Forelimb muscle (tissue), 1 donor: ENCODE measurements at regions not wholly inside any gene's neighbourhood (a gene's known extent, or its start where the extent isn't known, plus 50 kb on each side); places are given as distances from the start of the nearest gene placed in this dataset.
"Not testable (repeated sequence)": the region's sequence is repeated elsewhere in the genome, so short reads cannot be mapped to it uniquely, and the experiment has no call there.

Experiments
- DNase-seq: peaks from one replicate; pipeline ENCODE4 v3.0.0-alpha.2; 2013; ENCODE audit warnings: low read depth

DNA sequence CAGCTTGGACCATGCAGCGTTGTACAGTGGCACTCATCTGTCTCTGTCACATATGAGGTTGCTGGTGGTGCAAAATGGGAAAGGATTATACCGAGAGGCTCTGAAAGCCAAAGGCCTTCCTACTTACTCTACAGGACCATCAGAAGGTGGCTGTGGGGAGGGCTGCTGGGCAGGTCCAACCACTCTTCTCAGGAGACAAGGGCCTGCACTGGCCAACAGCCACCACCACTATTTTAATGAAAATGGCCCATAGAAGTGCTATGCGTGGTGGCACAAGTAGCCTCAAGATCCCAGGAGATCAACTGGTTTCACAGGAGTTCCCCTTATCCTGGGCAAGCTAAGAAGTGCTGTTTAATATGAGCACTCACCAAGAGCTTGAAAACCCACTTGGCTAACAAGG is 52.3 kb downstream of the MRPL57 start:
- no peak for DNase-seq

DNA sequence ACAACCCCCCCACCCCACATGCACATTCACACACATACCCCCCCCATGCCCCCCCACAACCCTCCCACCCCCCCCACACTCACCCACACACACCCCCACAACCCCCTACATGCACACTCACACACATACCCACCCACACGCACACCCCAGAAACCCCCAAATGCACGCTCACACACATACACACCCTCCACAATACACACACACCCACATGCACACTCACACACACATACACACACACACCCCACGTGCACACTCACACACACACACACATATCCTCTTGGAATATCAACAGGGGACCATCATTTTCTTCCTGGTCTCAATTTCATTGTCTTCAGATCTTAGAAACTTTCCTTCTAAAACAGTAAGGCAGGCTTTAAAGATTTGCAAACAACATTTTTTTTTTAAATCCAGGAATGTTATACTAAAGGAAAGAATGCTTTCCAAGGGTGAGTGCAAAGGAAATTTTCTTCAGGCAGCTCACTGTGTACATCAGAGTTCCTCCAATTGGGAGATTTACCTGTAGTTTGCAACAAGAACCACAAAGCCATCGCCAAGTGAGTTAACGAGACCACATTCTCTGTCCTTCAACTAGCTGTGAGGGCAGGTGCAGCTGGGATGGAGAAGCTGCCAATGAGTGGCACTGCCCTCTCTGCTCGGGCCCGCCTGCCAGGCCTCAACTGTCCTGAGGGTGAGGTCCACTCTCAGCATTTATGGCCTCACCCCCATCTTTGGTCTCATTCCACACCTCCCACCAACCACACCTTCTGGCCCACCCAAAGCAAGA is 53.0 kb downstream of the MRPL57 start:
- no peak for DNase-seq

DNA sequence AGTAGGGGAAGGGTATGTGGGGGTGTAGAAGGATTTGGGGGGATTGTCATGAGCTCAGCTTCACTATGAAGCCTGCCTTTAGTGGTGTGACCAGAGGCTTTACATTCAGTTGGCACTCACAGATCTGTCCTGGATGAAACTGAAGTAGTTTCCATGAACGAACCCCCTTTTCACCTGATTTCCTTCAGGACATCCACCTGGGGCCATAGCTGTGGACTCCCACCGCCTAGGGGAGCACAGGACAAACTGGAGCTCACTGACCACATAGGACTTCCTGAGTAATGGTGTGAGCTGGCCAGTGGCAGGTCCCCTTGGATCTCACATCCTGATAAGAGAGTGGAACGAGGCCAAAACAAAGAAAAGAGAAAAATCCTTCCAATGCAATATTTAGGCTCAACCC is 54.1 kb downstream of the MRPL57 start:
- no peak for DNase-seq

DNA sequence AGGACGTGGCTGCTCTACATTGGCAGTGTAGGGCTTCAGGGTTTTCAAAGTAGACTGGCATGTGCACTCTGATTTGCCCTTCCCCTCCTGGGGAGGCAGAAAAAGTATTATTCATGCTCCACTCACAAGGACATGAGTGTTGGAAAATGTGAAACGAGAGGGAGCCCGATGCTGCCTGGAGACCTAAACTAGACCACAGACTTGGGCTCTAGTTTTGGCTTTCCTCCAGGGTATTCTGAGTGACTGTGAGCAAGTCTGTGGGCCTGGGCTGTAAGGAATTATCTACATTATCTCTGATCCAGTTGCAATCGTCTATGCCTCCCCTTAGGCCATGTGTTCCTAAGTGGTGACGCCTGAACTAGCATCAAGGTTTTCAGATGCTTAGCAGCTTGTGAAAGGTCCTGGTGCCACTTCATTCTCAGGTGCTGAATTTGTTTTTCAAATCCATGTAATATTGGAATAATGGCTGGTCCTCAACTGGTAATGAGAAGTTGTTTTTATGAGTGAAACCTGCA is 55.0 kb downstream of the MRPL57 start:
- DNase-seq: no peak

DNA sequence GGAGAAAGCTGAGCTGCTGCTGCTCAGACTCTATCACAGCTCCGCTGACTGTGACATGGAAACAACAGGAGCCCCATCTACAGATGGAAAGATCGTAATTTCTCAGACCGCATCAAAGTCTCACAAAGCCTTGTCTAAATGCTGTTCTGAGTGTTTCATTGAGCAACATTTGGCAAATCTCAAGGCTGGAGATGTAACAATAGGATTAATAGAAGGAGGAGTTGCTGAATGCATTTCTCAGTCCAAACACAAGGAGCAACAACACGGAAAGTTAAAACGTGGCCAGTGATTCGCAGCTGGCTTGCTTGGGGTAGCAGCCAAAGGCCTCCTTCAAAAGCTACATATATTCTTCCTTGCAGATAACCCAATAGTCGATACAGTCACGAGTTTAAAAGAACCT is 55.7 kb downstream of the MRPL57 start:
- peak; percentile 41 for DNase-seq

GRCh38 chr13:21232599-21232998 is 56.1 kb downstream of the MRPL57 start:
- DNase-seq: no peak

DNA sequence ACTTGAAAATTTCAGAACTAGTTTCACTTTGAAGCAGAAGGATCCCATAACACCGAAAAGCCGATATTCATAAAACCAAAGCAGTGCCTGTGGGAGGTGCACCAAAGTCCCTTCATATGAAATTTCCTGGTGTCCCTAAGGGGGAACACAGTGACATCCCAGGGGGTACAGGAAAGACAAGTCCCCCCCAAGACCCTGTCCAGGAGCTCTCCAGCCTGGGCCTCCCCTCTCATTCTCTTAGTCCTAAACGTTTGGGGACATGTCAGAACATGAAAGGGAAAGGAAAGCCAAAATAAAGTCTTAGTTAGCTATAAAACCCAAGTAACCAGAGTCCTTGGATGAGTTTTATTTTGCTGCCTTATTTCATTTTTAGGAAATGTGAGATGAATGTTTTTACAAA is 56.6 kb downstream of the MRPL57 start:
- DNase-seq: no peak

DNA sequence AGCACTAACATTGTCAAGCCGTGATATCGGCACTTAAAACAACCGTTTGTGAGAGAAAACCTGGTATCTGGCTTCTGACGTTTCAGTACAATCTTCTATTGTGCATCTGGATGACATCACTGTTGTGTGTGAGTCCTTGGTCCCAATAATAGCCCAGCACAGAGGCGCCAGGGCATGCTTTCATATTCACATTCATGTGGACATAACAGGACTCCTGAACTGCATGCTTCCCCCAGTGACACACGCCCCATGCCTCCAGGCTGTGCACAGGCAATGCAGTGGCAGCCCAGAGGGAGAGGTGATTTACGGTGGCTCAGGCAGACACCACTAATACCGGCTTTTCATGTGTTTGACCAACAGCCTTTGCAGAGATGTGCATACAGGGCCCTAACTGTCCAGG is 58.1 kb downstream of the MRPL57 start:
- no peak for DNase-seq

DNA sequence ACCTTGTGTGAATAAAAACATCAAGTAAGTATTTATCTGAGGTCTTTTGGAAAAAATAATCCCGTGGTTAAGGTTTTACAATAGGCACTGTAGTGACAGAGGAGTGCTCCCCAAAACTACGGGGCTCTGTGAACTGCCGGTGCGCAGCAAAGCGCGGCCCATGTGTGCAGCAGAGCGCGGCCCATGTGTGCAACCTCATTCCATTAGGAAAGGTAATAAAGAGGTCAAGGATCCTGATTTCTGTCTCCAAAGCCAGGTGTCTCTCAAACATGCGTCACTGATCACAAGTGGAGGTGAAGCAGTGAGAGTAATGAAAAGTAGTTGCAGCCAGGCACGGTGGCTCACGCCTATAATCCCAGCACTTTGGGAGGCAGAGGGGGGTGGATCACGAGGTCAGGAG is 58.7 kb downstream of the MRPL57 start:
- DNase-seq: no peak

DNA sequence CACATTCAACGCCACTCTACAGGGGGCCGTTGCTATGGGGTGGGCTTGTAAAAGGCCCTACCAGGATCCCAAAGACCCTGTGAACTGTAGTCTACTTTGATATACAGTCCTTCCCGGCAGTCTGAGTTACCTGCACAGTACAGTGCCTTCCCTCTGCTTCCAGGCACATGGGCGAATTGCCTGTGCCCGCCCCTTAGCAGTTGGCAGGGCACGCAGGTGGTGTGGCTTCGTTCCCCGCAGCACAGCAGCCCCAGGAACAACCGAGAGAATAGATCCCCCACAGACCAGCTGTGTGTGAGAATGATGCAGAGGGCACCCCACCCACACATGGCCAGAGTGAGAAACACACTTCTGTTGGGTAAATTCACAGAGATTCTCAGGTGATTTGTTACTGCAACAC is 60.6 kb downstream of the MRPL57 start:
- no peak for DNase-seq

DNA sequence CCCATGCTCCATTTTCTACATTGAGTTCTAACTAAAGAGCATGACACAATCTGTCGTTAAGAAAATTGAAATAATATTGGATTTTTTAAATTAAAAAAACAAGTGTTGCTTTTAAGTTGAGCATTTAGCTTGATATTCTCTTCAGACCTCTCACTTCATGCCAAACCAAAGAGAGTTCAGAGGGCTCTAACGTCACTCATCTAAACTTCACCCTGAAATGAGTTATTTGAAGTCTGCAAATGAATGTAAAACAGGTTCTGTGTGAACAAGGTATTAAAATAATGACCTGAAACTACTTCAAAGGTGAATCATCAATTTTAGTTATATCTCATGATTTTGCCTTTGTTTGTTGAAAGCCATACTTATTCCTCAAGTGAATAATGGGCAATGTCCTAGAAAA is 61.8 kb downstream of the MRPL57 start:
- no peak for DNase-seq

DNA sequence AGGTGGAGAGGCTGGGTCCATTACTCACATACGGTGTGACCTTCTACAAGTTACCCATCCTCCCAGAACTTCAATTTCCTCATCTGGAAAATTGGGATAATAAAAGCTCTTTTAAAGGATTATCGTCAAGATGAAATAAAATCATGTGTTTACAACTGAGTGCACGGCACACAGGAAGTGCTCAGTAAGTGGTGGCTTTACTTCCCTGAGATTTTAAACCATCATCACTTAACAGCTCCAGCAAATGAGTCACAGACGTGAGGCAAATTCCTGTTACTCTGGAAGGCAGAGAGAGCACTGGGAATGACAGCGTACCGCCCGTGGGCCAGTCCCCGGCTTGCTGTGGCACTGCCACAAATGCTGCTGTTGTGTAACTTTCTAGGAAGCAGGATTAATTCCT is 64.1 kb downstream of the MRPL57 start:
- no peak for DNase-seq

DNA sequence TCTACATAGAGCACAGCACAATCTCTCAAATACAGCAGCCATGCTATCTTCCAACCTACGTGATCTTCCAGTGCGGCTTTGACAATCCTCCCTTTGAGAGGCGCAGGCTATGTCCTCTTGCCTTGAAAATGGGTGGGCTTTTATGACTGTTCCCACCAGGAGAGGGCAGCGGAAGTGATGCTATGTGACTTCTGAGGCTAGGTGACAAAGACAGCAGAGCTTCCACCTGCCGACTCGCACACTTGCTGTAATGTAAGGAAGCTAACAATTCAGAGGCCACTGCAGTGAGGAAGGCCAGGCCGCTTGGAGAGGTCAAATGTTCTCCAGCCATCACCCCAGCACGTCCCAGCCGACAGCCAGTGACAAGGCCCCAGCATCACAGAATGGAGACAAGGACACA is 65.8 kb downstream of the MRPL57 start:
- no peak for DNase-seq

DNA sequence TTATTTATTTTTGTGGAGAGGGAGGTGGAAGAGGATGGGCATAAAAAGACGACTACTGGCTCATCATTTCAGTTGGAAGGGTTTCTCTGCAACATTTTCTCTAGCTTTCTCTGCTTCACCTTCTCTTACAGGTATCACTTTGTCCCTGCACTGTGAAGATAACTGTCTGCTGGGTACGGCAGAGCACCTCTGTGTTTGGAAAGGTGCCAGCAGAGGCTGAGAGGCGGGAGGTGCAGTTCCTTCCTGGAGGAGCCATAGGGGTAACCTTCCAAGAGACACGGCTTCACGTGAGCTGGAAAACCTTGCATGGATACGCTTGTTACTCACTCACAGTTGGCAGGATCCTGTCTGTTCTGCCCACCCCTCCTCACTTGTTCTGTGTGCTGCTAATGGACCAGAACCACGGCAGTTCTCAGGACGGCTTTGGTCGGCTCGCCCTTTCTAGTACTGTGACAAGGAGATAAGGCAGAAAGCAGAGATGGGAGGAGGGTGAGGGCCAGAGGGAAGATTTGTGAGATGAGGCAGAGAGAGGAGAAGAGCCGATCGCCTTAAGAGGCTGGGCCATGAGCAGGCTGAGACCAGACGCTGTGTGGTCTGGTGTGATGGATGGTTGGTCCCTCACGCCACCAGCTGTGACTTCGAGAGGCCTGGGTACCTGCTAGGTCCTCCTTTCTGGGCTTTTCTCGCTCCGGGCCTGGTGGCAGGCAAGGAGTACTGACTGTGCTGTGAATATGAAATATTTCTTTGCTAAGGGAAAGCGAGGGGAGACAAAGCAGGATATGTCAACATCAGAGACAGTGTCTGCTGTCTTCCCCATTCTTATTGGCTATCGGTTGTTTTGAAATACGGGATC is 66.8 kb downstream of the MRPL57 start:
- no peak for DNase-seq

GRCh38 chr13:21243898-21244184 is 67.4 kb downstream of the MRPL57 start:
- DNase-seq: not testable (repeated sequence)

DNA sequence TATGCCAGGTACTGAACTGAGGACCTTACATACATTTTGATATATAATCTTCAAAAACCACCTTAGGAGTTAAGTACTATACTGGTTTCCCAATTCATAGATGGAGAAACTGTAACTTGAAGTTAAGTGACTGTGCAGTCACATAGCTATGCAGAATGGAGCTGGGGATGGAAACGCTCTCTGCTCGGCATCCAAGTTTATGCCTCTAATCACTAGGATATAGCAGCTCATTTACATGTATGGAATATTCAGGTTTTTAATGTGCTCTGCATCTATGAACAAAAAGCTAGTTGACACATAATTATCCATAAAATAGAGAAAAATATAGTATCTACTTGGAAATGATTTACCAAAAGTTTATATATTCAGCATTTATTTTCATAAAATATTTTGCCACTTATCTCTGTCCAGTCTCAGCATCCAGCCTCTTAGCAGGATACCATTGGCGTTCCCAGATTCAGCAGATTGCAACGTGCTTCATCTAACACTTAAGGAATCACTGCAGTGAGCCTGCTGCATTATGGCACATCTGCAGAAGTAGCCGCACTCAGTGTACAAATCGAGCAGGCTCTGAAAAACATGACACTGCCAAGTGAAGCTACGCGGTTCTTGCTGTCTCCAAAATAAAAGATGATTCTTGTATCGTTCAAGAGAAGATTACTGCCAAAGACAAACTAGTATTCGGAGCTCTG is 70.4 kb downstream of the MRPL57 start:
- no peak for DNase-seq

DNA sequence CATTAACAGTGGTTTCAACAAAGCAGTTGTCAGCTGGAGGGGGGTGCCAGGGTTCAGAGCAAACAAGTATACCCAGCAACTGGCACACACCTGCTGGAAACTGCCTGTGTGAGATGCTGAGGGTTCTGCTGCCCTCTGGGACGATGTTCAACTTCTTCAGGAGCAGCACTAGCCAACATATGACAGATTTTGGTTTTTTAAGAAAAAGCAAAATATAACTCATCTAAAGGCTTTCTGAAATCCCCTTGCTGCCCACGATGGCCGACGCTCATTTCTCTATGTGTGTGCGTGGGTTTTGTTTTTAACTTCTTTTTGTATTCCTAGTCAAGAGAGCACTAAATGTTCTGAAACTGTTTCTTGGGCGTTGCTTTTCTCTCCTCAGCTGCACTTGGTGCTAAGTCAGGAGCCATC is 79.9 kb downstream of the MRPL57 start:
- DNase-seq: no peak

DNA sequence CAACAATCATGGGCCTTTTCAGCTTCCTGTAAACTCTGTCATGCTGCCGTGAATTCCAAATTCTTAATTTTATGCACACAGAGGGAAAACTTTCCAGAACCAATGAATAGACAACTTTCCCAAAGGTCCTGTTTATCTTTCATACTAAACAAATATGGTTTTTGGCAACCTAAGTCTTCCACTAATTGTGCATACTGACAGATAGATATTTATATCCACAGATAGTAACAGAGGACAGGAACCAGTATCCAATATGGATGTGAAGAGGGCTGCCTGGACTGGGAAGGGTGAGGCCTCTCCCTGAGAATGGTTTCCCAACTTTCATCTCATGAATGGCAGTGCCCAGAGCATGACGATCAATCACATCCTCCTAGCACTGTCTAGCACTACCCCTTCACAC is 80.4 kb downstream of the MRPL57 start:
- DNase-seq: no peak

GRCh38 chr13:21259571-21260455 is 83.4 kb downstream of the MRPL57 start:
- DNase-seq: no peak

DNA sequence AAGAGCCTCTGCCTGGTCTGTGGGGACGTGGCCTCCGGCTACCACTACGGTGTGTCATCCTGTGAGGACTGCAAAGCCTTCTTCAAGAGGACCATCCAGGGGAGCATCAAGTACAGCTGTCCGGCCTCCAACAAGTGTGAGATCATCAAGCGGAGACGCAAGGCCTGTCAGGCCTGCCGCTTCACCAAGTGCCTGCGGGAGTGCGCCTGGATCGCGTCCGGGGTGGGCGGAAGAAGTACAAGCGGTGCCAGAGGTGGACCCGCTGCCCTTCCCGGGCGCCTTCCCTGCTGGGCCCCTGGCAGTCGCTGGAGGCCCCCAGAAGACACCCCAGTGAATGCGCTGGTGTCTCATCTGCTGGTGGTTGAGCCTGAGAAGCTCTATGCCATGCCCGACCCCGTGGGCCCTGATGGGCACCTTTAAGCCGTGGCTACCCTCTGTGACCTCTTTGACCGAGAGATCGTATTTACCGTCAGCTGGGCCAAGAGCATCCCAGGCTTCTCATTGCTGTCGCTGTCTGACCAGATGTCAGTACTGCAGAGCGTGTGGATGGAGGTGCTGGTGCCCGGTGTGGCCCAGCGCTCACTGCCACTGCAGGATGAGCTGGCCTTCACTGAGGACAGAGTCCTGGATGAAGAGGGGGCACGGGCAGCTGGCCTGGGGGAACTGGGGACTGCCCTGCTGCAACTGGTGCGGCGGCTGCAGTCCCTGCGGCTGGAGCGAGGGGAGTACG is 84.3 kb downstream of the MRPL57 start:
- DNase-seq: not testable (repeated sequence)
